Activated CD4-positive, alpha-beta T cell treated with anti-CD3 and anti-CD28 coated beads, Interleukin-2, amount 50 U/mL, for 48 hours (primary cell): ENCODE measurements at regions not wholly inside any gene's neighbourhood (a gene's known extent, or its start where the extent isn't known, plus 50 kb on each side); places are given as distances from the start of the nearest gene placed in this dataset.
"Not testable (repeated sequence)": the region's sequence is repeated elsewhere in the genome, so short reads cannot be mapped to it uniquely, and the experiment has no call there.

Source experiments
- DNase-seq, 2 experiments: peaks; one replicate each; pipeline ENCODE4 v3.0.0-alpha.2; 2020

- not testable (repeated sequence) for DNase-seq
Observed at GRCh38 chr2:155879900-155880299, 452.6 kb downstream of the NR4A2 start.

GRCh38 chr2:155872396-155872795 is 460.1 kb downstream of the NR4A2 start:
- no peak for DNase-seq

- DNase-seq = no peak
Observed at GRCh38 chr2:155871940-155872339, 460.6 kb downstream of the NR4A2 start.

- no peak for DNase-seq
Observed at GRCh38 chr2:155867564-155867963, 465.0 kb downstream of the NR4A2 start.

GRCh38 chr2:155866477-155866876 is 466.0 kb downstream of the NR4A2 start:
- DNase-seq = no peak

- no peak for DNase-seq
Observed at GRCh38 chr2:155852156-155852555, 480.4 kb downstream of the NR4A2 start.

- DNase-seq = no peak
Observed at GRCh38 chr2:155846259-155846658, 486.3 kb downstream of the NR4A2 start.

- DNase-seq = no peak
Observed at GRCh38 chr2:155844461-155844860, 488.1 kb downstream of the NR4A2 start.

GRCh38 chr2:155842103-155842502 is 490.4 kb downstream of the NR4A2 start:
- no peak for DNase-seq

- DNase-seq = no peak
Observed at GRCh38 chr2:155841442-155841841, 491.1 kb downstream of the NR4A2 start.

GRCh38 chr2:155840661-155841060 is 491.9 kb downstream of the NR4A2 start:
- DNase-seq = no peak

- DNase-seq = no peak
Observed at GRCh38 chr2:155839991-155840390, 492.5 kb downstream of the NR4A2 start.

GRCh38 chr2:155839436-155839835 is 493.1 kb downstream of the NR4A2 start:
- DNase-seq = no peak

GRCh38 chr2:155836439-155836838 is 496.1 kb downstream of the NR4A2 start:
- no peak for DNase-seq

GRCh38 chr2:155830817-155831579 is 501.5 kb downstream of the NR4A2 start:
- no peak for DNase-seq

- DNase-seq = no peak
Observed at GRCh38 chr2:155830351-155830750, 502.2 kb downstream of the NR4A2 start.

- no peak for DNase-seq
Observed at GRCh38 chr2:155825876-155826275, 506.6 kb downstream of the NR4A2 start.

GRCh38 chr2:155815851-155816250 is 516.7 kb downstream of the NR4A2 start:
- no peak for DNase-seq

GRCh38 chr2:155815275-155815674 is 517.2 kb downstream of the NR4A2 start:
- DNase-seq = no peak

- DNase-seq = no peak
Observed at GRCh38 chr2:155810411-155810810, 522.1 kb downstream of the NR4A2 start.

GRCh38 chr2:155802888-155803287 is 529.6 kb downstream of the NR4A2 start:
- no peak for DNase-seq

GRCh38 chr2:155792666-155793065 is 539.9 kb downstream of the NR4A2 start:
- DNase-seq = no peak

- DNase-seq = no peak
Observed at GRCh38 chr2:155770516-155770915, 562.0 kb downstream of the NR4A2 start.

GRCh38 chr2:155766342-155767115 is 566.0 kb downstream of the NR4A2 start:
- no peak for DNase-seq
